GM18907 (cell line): ENCODE measurements at regions not wholly inside any gene's neighbourhood (a gene's known extent, or its start where the extent isn't known, plus 50 kb on each side); places are given as distances from the start of the nearest gene placed in this dataset.

Experiments used
- ATAC-seq: cut with Tn5 transposase; IDR thresholded peaks from one replicate; pipeline ENCODE4 v1.9.1; 2021; ENCODE audit warnings: mild to moderate bottlenecking, moderate library complexity; ENCODE audit not compliant: unreplicated experiment

GRCh38 chr11:104462341-104462740 is 298.4 kb upstream of the PDGFD start:
- ATAC-seq: no peak

DNA sequence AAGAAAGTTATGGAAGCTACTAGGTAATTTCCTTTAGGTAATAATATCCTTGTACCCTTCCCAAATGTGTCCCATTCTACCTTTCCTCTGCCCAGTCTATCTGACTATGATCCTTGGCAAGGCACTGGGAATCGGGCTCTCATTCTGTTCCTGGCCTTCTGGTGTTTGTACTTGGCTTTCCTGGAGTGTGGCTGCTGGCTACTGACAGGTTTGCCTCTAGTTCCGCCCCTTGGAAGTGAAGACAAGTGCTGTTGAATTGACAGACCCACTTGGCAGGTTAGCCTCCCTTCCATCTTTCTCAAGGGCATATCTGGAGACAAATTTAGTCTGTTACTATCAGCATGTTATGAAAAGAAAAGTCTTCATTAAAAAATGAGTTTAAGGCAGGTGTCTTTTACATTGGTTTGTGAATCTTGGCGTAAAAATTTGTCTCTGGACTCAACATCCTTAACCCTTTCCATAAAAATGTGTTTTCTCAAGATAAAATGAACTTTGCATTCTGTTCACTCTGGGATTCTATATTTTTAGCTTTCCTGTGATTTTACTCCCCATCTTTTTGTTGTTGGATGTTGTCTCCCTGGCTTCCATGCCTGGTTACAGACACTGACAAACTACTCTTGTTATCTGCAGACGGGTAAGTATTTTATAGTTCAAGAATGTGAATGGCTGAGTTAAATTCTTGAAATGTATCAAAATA is 287.4 kb upstream of the PDGFD start:
- ATAC-seq: no peak

GRCh38 chr11:104443387-104443786 is 279.4 kb upstream of the PDGFD start:
- ATAC-seq: no peak

GRCh38 chr11:104442321-104442720 is 278.4 kb upstream of the PDGFD start:
- ATAC-seq: no peak

- no peak for ATAC-seq
Measured at GRCh38 chr11:104435494-104435893, 271.5 kb upstream of the PDGFD start.

- no peak for ATAC-seq
Measured at GRCh38 chr11:104433751-104434150, 269.8 kb upstream of the PDGFD start.

DNA sequence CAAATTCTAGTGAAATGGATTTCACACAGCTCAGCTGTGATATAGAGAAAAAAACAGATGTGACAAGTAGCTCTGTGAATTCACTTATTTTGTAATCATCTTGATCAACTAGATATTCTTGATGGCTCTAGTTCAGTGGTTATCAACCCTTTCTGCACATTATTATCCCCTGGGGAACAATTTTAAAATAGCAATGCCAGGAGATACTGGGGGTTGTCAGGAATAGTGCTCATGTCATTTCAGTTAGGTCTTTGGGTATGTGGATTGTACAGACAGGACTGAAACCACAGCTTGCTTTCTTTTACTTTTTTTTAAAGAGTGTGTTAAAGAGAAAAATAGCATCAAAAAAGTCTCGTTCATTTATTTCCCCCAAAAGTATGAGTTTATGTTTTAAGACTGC is 269.0 kb upstream of the PDGFD start:
- ATAC-seq: no peak

DNA sequence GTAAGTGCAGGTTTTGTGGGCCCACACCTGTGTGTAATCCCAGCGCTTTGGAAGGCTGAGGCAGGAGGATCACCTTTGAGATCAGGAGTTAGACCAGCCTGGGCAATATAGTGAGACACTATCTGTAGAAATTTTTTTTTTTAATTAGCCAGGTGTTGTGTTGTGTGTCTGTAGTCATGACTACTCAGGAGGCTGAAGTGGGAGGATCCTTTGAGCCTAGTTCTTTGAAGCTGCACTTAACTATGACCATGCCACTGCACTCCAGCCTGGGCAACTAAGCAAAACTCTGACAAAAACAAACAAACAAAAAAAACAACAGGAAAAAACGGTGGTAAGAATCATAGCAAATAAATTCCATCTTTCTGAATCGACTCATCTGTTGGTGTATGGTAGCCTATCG is 268.6 kb upstream of the PDGFD start:
- ATAC-seq: no peak

GRCh38 chr11:104422324-104422944 is 258.5 kb upstream of the PDGFD start:
- ATAC-seq: no peak

DNA sequence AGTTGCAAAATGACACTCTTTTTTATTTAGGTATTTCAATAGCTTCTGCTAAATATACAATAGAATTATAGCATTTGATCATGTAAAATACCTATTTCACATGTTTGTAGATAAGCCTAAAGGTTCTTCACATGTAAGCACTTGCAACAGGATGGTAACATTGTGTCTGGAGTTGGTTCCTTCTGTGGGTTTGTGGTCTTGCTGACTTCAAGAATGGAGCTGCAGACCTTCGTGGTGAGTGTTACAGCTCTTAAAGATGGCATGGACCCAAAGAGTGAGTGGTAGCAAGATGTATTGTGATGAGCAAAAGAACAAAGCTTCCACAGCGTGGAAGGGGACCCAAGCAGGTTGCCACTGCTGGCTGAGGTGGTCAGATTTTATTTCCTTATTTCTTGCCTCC is 246.4 kb upstream of the PDGFD start:
- no peak for ATAC-seq

DNA sequence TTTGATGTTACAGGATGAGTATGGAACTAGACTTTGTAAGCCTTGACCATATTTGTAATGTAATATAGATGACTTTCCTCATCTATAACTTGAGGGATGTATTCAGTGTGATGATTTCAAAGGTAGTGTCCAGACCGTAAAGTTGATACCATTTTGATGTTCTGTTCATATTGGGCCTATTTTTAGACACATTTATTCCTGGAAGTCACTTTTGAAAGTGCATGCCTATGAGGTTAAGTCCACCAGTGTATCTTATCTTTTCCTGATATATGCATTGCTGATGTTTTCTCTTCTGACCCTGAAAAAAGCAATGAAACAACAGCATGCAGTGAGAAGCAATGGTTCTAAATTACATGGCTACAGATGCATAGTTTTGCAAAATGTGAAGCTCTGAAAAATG is 244.7 kb upstream of the PDGFD start:
- no peak for ATAC-seq

DNA sequence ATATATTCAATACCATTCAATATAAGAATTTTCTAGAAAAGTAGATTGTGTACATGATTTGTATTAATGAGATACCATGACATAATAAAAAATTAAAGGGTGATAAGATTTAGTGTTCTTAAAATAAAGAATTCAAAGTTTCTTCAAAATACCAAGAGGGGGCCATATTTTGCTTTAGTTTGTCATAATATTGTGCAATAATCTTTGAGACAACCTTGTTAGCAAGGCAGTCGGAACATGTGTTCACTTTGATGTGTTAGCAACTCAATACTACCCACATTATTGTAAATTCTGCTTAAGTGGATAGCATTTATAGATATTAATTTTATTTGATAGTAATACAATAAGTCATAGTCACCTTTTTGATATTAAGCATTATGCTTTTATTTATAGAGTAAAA is 241.3 kb upstream of the PDGFD start:
- no peak for ATAC-seq

DNA sequence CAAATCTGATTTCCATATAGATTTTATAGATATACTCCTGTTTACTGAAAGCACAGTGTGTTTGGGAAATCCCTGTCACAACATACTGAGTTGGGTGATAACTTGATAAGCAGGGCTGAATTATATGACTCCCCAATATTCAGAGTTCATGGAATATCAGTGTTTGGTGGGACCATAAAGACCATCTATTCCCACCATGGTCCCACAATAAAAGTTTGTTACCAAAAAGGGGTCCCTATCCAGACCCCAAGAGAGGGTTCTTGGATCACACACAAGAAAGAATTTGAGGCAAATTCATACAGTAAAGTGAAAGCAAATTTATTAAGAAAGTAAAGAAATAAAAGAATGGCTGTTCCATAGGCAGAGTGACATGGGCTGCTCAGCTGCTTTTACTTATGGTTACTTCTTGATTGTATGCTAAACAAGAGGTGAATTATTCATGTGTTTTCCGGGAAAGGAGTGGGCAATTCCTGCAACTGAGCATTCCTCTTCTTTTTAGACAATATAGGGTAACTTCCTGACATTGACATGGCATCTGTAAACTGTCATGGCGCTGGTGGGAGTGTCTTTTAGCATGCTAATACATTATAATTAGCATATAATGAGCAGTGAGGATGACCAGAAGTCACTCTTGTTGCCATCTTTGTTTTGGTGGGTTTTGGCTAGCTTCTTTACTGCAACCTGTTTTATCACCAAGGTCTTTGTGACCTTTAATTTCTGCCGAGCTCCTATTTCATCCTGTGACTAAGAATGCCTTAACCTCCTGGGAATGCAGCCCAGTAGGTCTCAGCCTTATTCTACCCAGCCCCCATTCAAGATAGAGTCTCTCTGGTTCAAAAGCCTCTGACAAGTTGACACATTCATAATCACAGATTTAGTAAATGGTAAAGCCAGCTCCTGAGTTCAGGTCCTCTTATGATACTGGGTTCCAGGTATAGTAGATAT is 240.6 kb upstream of the PDGFD start:
- ATAC-seq: no peak

GRCh38 chr11:104402812-104403521 is 239.0 kb upstream of the PDGFD start:
- ATAC-seq: peak; percentile 55

- no peak for ATAC-seq
Measured at GRCh38 chr11:104394508-104394907, 230.6 kb upstream of the PDGFD start.

GRCh38 chr11:104390651-104391050 is 226.7 kb upstream of the PDGFD start:
- ATAC-seq: no peak

- no peak for ATAC-seq
Measured at GRCh38 chr11:104385884-104386283, 221.9 kb upstream of the PDGFD start.

GRCh38 chr11:104380358-104380757 is 216.4 kb upstream of the PDGFD start:
- ATAC-seq: no peak

DNA sequence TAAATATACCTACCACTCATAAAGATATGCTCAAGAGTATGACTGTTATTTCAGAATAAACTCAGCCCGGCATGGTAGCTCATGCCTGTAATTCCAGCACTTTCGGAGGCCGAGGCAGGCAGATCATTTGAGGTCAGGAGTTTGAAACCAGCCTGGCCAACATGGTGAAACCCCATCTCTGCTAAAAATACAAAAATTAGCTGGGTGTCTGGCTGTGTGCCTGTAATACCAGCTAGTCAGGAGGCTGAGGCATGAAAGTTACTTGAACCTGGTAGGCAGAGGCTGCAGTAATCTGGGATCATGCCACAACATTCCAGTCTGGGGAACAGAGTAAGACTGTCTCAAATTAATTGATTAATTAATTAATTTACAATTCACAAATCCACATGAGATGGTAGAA is 208.2 kb upstream of the PDGFD start:
- ATAC-seq: no peak

DNA sequence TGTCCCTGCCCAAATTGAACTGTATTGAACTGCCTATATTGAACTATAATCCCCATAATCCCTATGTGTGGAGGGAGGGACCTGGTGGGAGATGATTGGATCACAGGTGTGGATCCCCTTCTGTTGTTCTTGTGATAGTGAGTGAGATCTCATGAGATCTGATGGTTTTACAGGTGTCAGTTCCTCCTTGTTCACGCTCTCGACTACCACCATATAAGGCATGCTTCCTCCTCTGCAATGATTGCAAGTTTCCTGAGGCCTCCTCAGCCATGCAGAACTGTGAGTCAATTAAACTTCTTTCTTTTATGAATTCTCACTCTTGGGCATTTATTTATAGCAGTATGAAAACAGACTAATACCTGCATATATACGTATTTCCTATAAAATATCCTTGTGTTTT is 206.5 kb upstream of the PDGFD start:
- peak; percentile 50 for ATAC-seq

- ATAC-seq: no peak
Measured at GRCh38 chr11:104369761-104370160, 205.8 kb upstream of the PDGFD start.
